Sigmoid colon (tissue), 6 donors: ENCODE measurements at regions not wholly inside any gene's neighbourhood (a gene's known extent, or its start where the extent isn't known, plus 50 kb on each side); places are given as distances from the start of the nearest gene placed in this dataset.

ENCODE experiments used
- DNase-seq: peaks from one replicate; pipeline ENCODE4 v3.0.0-alpha.2; 2019
- H3K27ac ChIP-seq, 4 donors: fragments of 200-600 bp; sonication (generic); one replicate each; pipeline ENCODE4 v1.5.1; 2016 to 2019; ENCODE audit warnings: mild to moderate bottlenecking in 1 of 4
- H3K27me3 ChIP-seq, 3 donors: fragments of 200-600 bp; sonication (generic); one replicate each; pipeline ENCODE4 v1.5.1; 2019; ENCODE audit warnings: mild to moderate bottlenecking in 1 of 3
- H3K36me3 ChIP-seq, 4 donors: fragments of 200-600 bp; sonication (generic); one replicate each; pipeline ENCODE4 v1.5.1; 2016 to 2019
- H3K4me1 ChIP-seq, 4 donors: fragments of 200-600 bp; sonication (generic); one replicate each; pipeline ENCODE4 v1.5.1; 2017 to 2019
- H3K4me3 ChIP-seq, 4 donors: fragments of 200-600 bp; sonication (generic); one replicate each; pipeline ENCODE4 v1.5.1; 2017 to 2019; ENCODE audit warnings: mild to moderate bottlenecking in 2 of 4, moderate library complexity in 1 of 4
- H3K9me3 ChIP-seq, 4 donors: fragments of 200-600 bp in 3 of 4; sonication (generic) in 3 of 4; one replicate each; pipeline versions ENCODE4 v1.5.1 to v1.6.1; 2013 to 2019
- EP300 ChIP-seq, 4 donors: sonication (generic); formaldehyde crosslinking; IDR thresholded peaks; one replicate each; pipeline ENCODE4 v1.6.1; 2017; ENCODE audit warnings: antibody characterized with exemption in 4 of 4
- POLR2A ChIP-seq, 2 donors: fragments of 450-650 bp; IDR thresholded peaks; one replicate each; pipeline ENCODE4 v1.6.1; 2016; ENCODE audit warnings: antibody characterized with exemption in 2 of 2, mild to moderate bottlenecking in 2 of 2, moderate library complexity in 2 of 2
- POLR2AphosphoS5 ChIP-seq, 4 donors: sonication (generic); formaldehyde crosslinking; IDR thresholded peaks; one replicate each; pipeline ENCODE4 v1.6.1; 2017; ENCODE audit warnings: antibody characterized with exemption in 4 of 4
- WGBS, 2 donors: extraction: QIAGEN DNeasy Blood & Tissue Kit; methylation state at CpG; one replicate each; pipeline ENCODE4 v1.1.7; 2013; 5-methylcytosine and 5-hydroxymethylcytosine counted together
- intact Hi-C: fragments of 100-400 bp; cut with DNase I; formaldehyde crosslinking; loops from one replicate; pipeline ENCODE4 v1.15.1; 2023
- TF ChIP-seq, protein P1 (sequence below), 4 experiments: fragments of 450-650 bp in 3 of 4; fragments of 200-600 bp in 1 of 4; IDR thresholded peaks; one replicate each; pipeline ENCODE4 v1.5.1; 2016 to 2019; ENCODE audit warnings: antibody characterized with exemption in 4 of 4, mild to moderate bottlenecking in 3 of 4, moderate library complexity in 2 of 4
- donor health status: healthy with polysubstance abuse.
- donor health status: healthy.

DNA sequence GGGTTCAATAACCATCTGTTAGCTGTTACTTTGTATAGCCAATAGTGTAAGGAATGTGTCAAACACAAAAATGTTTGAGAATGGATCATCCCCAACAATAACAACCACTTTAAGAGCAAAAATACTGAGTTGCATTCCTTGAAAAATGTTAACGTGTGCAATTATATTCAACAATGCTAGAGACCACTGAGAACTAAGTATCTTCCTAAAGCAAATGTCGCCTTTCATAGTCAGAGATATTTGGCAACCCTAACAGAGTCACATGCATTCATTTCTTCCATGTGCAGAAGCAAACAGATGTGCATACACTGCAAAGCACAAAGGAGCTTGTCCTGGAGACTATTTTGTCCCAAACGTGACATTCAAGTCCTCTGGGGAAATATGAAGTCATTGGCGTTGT lies 448.6 kb downstream of the GJA1 start:
- H3K9me3 ChIP-seq, result no peaks in the 10 kb centered on the region
- TF ChIP-seq POLR2A (IDR thresholded peaks at IDR 0.05) (no peak), EP300 (IDR thresholded peaks at IDR 0.05) (no peak), POLR2AphosphoS5 (IDR thresholded peaks at IDR 0.05) (no peak)
- TF ChIP-seq, protein P1, sequence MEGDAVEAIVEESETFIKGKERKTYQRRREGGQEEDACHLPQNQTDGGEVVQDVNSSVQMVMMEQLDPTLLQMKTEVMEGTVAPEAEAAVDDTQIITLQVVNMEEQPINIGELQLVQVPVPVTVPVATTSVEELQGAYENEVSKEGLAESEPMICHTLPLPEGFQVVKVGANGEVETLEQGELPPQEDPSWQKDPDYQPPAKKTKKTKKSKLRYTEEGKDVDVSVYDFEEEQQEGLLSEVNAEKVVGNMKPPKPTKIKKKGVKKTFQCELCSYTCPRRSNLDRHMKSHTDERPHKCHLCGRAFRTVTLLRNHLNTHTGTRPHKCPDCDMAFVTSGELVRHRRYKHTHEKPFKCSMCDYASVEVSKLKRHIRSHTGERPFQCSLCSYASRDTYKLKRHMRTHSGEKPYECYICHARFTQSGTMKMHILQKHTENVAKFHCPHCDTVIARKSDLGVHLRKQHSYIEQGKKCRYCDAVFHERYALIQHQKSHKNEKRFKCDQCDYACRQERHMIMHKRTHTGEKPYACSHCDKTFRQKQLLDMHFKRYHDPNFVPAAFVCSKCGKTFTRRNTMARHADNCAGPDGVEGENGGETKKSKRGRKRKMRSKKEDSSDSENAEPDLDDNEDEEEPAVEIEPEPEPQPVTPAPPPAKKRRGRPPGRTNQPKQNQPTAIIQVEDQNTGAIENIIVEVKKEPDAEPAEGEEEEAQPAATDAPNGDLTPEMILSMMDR (IDR thresholded peaks at IDR 0.05), result no peak
- H3K4me1 ChIP-seq, result no peaks in the 10 kb centered on the region
- DNase-seq, result no peak
- H3K36me3 ChIP-seq, result no peaks in the 10 kb centered on the region
- H3K27ac ChIP-seq, result no peak overlapping the region
- intact Hi-C loops, result no loop called here
- H3K4me3 ChIP-seq, result no peak overlapping the region
- no peaks in the 10 kb centered on the region for H3K27me3 ChIP-seq
- 83 to 84% methylated on average over 4 of the region's 4 CpGs for WGBS, 2 donors

DNA sequence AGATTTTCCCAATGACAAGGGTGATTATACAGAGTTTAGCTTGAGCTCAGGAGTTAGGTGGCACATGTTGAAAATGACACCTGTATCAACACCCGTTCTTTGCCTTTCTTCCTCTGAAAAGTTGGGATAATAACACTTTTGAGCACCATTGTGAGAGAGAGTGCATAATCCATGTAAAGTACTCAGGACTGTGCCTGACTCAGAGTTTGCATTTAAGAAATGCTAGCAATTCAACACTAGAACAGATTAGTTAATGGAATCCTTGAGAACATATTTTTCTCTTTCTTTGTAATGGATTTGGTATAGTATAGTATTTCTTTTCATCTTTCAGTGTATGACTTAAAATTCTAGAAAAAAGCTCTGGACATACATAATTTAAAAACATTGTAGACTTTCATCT lies 449.2 kb downstream of the GJA1 start:
- no peak overlapping the region for H3K27ac ChIP-seq
- intact Hi-C loops, result no loop called here
- no peaks in the 10 kb centered on the region for H3K27me3 ChIP-seq
- H3K36me3 ChIP-seq, result no peaks in the 10 kb centered on the region
- no peak for TF ChIP-seq POLR2AphosphoS5 (IDR thresholded peaks at IDR 0.05)
- TF ChIP-seq POLR2A (IDR thresholded peaks at IDR 0.05), result no peak
- TF ChIP-seq, protein P1 (IDR thresholded peaks at IDR 0.05), result no peak
- TF ChIP-seq EP300 (IDR thresholded peaks at IDR 0.05), result no peak
- H3K4me3 ChIP-seq, result no peak overlapping the region
- no peaks in the 10 kb centered on the region for H3K4me1 ChIP-seq
- no peaks in the 10 kb centered on the region for H3K9me3 ChIP-seq
- WGBS, 2 donors, result 80 to 85% methylated on average over 1 of the region's 1 CpG
- DNase-seq, result no peak

GRCh38 chr6:121885399-121886152 lies 450.1 kb downstream of the GJA1 start:
- H3K36me3 ChIP-seq, result no peaks in the 10 kb centered on the region
- H3K27ac ChIP-seq, result no peak overlapping the region
- no peaks in the 10 kb centered on the region for H3K27me3 ChIP-seq
- WGBS, 2 donors, result 38 to 73% methylated on average over 3 of the region's 3 CpGs
- DNase-seq, result no peak
- no peaks in the 10 kb centered on the region for H3K9me3 ChIP-seq
- intact Hi-C loops, result no loop called here
- H3K4me1 ChIP-seq, result no peaks in the 10 kb centered on the region
- no peak overlapping the region for H3K4me3 ChIP-seq
- TF ChIP-seq, protein P1 (IDR thresholded peaks at IDR 0.05), result no peak
- TF ChIP-seq POLR2AphosphoS5 (IDR thresholded peaks at IDR 0.05) (no peak), POLR2A (IDR thresholded peaks at IDR 0.05) (no peak), EP300 (IDR thresholded peaks at IDR 0.05) (no peak)

GRCh38 chr6:121886223-121886830 lies 450.9 kb downstream of the GJA1 start:
- Histone ChIP-seq H3K4me3 (no peak overlapping the region), H3K9me3 (no peaks in the 10 kb centered on the region), H3K4me1 (no peaks in the 10 kb centered on the region), H3K36me3 (no peaks in the 10 kb centered on the region), H3K27ac (no peak overlapping the region), H3K27me3 (no peaks in the 10 kb centered on the region)
- intact Hi-C loops, result no loop called here
- WGBS, 2 donors, result 79 to 80% methylated on average over 2 of the region's 2 CpGs
- no peak for DNase-seq
- TF ChIP-seq POLR2AphosphoS5 (IDR thresholded peaks at IDR 0.05), result no peak
- no peak for TF ChIP-seq POLR2A (IDR thresholded peaks at IDR 0.05)
- TF ChIP-seq, protein P1 (IDR thresholded peaks at IDR 0.05), result no peak
- no peak for TF ChIP-seq EP300 (IDR thresholded peaks at IDR 0.05)
